IMR-90 (cell line): ENCODE measurements at regions not wholly inside any gene's neighbourhood (a gene's known extent, or its start where the extent isn't known, plus 50 kb on each side); places are given as distances from the start of the nearest gene placed in this dataset.

ENCODE experiments used
- ATAC-seq: fragments of 200-7000 bp; cut with Tn5 transposase; 2 replicates; pipeline ENCODE4 v1.9.1; 2020; ENCODE audit warnings: low read depth, mild to moderate bottlenecking, moderate library complexity
- BruUV-seq: library from RNA; stranded (reverse); fragments of 400-500 nt; replicated peaks from 2 replicates; lab custom pipeline; 2021; lab: Mats Ljungman, UMichigan
- CTCF ChIA-PET: fragments of 300-600 bp; formaldehyde crosslinking; extraction: SDS; loops from one replicate; lab custom pipeline; 2021; ENCODE audit warnings: antibody characterized with exemption; lab: Yijun Ruan, JAX
- POLR2A ChIA-PET: fragments of 300-600 bp; sonication (Branson Sonifier 250); formaldehyde crosslinking; loops from one replicate; lab custom pipeline; 2022; ENCODE audit warnings: antibody characterized with exemption; ENCODE audit not compliant: unreplicated experiment; lab: Charles Lee
- DNase-seq: peaks from one replicate; pipeline ENCODE4 v3.0.0; 2013
- H2AFZ ChIP-seq: replicated peaks from 2 replicates; pipeline ENCODE3; 2013; ENCODE audit warnings: low read length, mild to moderate bottlenecking; ENCODE audit not compliant: poor library complexity
- H2AK5ac ChIP-seq: 2 replicates; pipeline ENCODE4 v1.6.1; 2013; ENCODE audit warnings: low read depth, low read length, inconsistent platforms
- H2AK9ac ChIP-seq: replicated peaks from 2 replicates; pipeline ENCODE3; 2013; ENCODE audit warnings: mild to moderate bottlenecking, low read depth, low read length, moderate library complexity; ENCODE audit not compliant: poor library complexity
- H2BK120ac ChIP-seq: 2 replicates; pipeline ENCODE4 v1.6.1; 2013; ENCODE audit warnings: low read depth, low read length, inconsistent platforms
- H2BK15ac ChIP-seq: 3 replicates; pipeline ENCODE4 v1.6.1; 2013; ENCODE audit warnings: low read depth, low read length, inconsistent platforms
- H2BK20ac ChIP-seq: 2 replicates; pipeline ENCODE4 v1.6.1; 2013; ENCODE audit warnings: low read depth, mild to moderate bottlenecking, inconsistent platforms, low read length, moderate library complexity
- H2BK5ac ChIP-seq: 2 replicates; pipeline ENCODE4 v1.6.1; 2013; ENCODE audit warnings: mild to moderate bottlenecking, low read depth, low read length, inconsistent platforms; ENCODE audit not compliant: poor library complexity, severe bottlenecking
- H3K14ac ChIP-seq: replicated peaks from 2 replicates; pipeline ENCODE4 v1.6.1; 2013; ENCODE audit warnings: low read depth, low read length, inconsistent platforms
- H3K18ac ChIP-seq: 2 replicates; pipeline ENCODE4 v1.6.1; 2013; ENCODE audit warnings: low read depth, low read length, control low read depth
- H3K23ac ChIP-seq: 2 replicates; pipeline ENCODE4 v1.6.1; 2013; ENCODE audit warnings: low read depth, low read length, inconsistent platforms
- H3K27ac ChIP-seq: 2 replicates; pipeline ENCODE4 v1.5.1; 2013; ENCODE audit warnings: mild to moderate bottlenecking, control low read depth, low read length; ENCODE audit not compliant: insufficient read depth
- H3K27me3 ChIP-seq: 2 replicates; pipeline ENCODE4 v1.6.1; 2013; ENCODE audit warnings: low read length; ENCODE audit not compliant: control insufficient read depth, insufficient read depth
- H3K36me3 ChIP-seq: 2 replicates; pipeline ENCODE4 v1.6.1; 2013; ENCODE audit warnings: low read length, mixed read lengths; ENCODE audit not compliant: control insufficient read depth, insufficient read depth
- H3K4ac ChIP-seq: 2 replicates; pipeline ENCODE4 v1.6.1; 2013; ENCODE audit warnings: low read depth, low read length, inconsistent platforms
- H3K4me1 ChIP-seq: 2 replicates; pipeline ENCODE4 v1.6.1; 2013; ENCODE audit warnings: low read length, mixed read lengths; ENCODE audit not compliant: control insufficient read depth, insufficient read depth
- H3K4me2 ChIP-seq: 2 replicates; pipeline ENCODE4 v1.6.1; 2013; ENCODE audit warnings: low read depth, mild to moderate bottlenecking, control low read depth, low read length, moderate library complexity
- H3K4me3 ChIP-seq: 2 replicates; pipeline ENCODE4 v1.5.1; 2013; ENCODE audit warnings: low read depth, mild to moderate bottlenecking, control low read depth, low read length, moderate library complexity; ENCODE audit not compliant: insufficient read depth
- H3K56ac ChIP-seq: 2 replicates; pipeline ENCODE4 v1.6.1; 2013; ENCODE audit warnings: low read length, inconsistent platforms; ENCODE audit not compliant: insufficient read depth; ENCODE audit errors: extremely low read depth
- H3K79me1 ChIP-seq, 2 experiments: 2 replicates each; pipeline ENCODE4 v1.6.1; 2013; ENCODE audit warnings: low read length in 2 of 2, inconsistent platforms in 1 of 2, low read depth in 1 of 2
- H3K9ac ChIP-seq: 2 replicates; pipeline ENCODE4 v1.6.1; 2013; ENCODE audit warnings: low read depth, low read length, control low read depth
- H3K9me1 ChIP-seq: 2 replicates; pipeline ENCODE4 v1.6.1; 2013; ENCODE audit warnings: low read length, inconsistent platforms; ENCODE audit not compliant: insufficient read depth
- H3K9me3 ChIP-seq: 2 replicates; pipeline ENCODE4 v1.6.1; 2013; ENCODE audit warnings: low read length; ENCODE audit not compliant: control insufficient read depth, insufficient read depth
- H4K20me1 ChIP-seq: 2 replicates; pipeline ENCODE4 v1.6.1; 2013; ENCODE audit warnings: low read length, inconsistent platforms; ENCODE audit not compliant: insufficient read depth
- H4K5ac ChIP-seq: 2 replicates; pipeline ENCODE4 v1.6.1; 2013; ENCODE audit warnings: mild to moderate bottlenecking, low read depth, low read length, control low read depth
- H4K8ac ChIP-seq, 2 experiments: 2 replicates each; pipeline ENCODE4 v1.6.1; 2013; ENCODE audit warnings: low read depth in 2 of 2, low read length in 2 of 2, control low read depth in 1 of 2, inconsistent platforms in 1 of 2
- H4K91ac ChIP-seq: 2 replicates; pipeline ENCODE4 v1.6.1; 2013; ENCODE audit warnings: low read depth, low read length, inconsistent platforms; ENCODE audit not compliant: insufficient read depth
- BHLHE40 ChIP-seq: fragments of 150-350 bp; IDR thresholded peaks from 2 replicates; pipeline ENCODE4 v1.6.1; 2016; ENCODE audit warnings: mild to moderate bottlenecking, low read depth, low read length
- CHD1 ChIP-seq: IDR thresholded peaks from 2 replicates; pipeline ENCODE4 v1.6.1; 2012; ENCODE audit warnings: low read depth, low read length, improper control_type of control experiment
- MAFK ChIP-seq: IDR thresholded peaks from 2 replicates; pipeline ENCODE4 v1.6.1; 2012; ENCODE audit warnings: low read depth, low read length, improper control_type of control experiment
- MXI1 ChIP-seq: IDR thresholded peaks from 2 replicates; pipeline ENCODE4 v1.6.1; 2012; ENCODE audit warnings: low read depth, mild to moderate bottlenecking, low read length, moderate library complexity, borderline replicate concordance
- NFE2L2 ChIP-seq: fragments of 150-350 bp; IDR thresholded peaks from 2 replicates; pipeline ENCODE4 v1.6.1; 2016; ENCODE audit warnings: low read depth, mild to moderate bottlenecking, low read length
- RCOR1 ChIP-seq: IDR thresholded peaks from 2 replicates; pipeline ENCODE4 v1.6.1; 2012; ENCODE audit warnings: mild to moderate bottlenecking, low read length, improper control_type of control experiment; ENCODE audit not compliant: insufficient replicate concordance
- SMC3 ChIP-seq: fragments of 150-350 bp; IDR thresholded peaks from 2 replicates; pipeline ENCODE4 v1.6.1; 2016; ENCODE audit warnings: low read depth, mild to moderate bottlenecking, antibody characterized with exemption, low read length, moderate library complexity
- WGBS, 2 experiments: methylation state at CpG; one replicate each; pipeline versions ENCODE4 v1.1.5 to v1.1.7; 2013; ENCODE audit warnings: missing lambda C conversion rate in 2 of 2; ENCODE audit not compliant: insufficient read length in 1 of 2; ENCODE audit errors: extremely low coverage in 2 of 2; 5-methylcytosine and 5-hydroxymethylcytosine counted together
- dilution Hi-C: fragments of 300-500 bp; cut with HindIII; formaldehyde crosslinking; loops from one replicate; pipeline ENCODE4 v1.14.3; 2018; ENCODE audit warnings: low sequenced_read_pairs; ENCODE audit not compliant: unreplicated experiment
- in situ Hi-C: fragments of 300-500 bp; cut with MboI; formaldehyde crosslinking; loops from 3 replicates; pipeline ENCODE4 v1.14.3; 2019; ENCODE audit warnings: low sequenced_read_pairs, inconsistent platforms, mixed read lengths
- intact Hi-C: fragments of 100-400 bp; cut with micrococcal nuclease; formaldehyde crosslinking; loops from 2 replicates; pipeline ENCODE4 v1.10.0; 2022
- TF ChIP-seq, protein P1 (sequence below): fragments of 150-350 bp; IDR thresholded peaks from 2 replicates; pipeline ENCODE4 v1.6.1; 2016; ENCODE audit warnings: low read depth, mild to moderate bottlenecking, low read length, moderate library complexity, borderline replicate concordance
- TF ChIP-seq, protein P2 (sequence below): conservative IDR thresholded peaks from 2 replicates; pipeline ENCODE4 v1.5.1; 2012; ENCODE audit warnings: mild to moderate bottlenecking, low read depth, low read length, improper control_type of control experiment
- TF ChIP-seq, protein P3 (sequence below): fragments of 150-350 bp; IDR thresholded peaks from 2 replicates; pipeline ENCODE4 v1.6.1; 2017; ENCODE audit warnings: mild to moderate bottlenecking, antibody characterized with exemption, low read length, low read depth

DNA sequence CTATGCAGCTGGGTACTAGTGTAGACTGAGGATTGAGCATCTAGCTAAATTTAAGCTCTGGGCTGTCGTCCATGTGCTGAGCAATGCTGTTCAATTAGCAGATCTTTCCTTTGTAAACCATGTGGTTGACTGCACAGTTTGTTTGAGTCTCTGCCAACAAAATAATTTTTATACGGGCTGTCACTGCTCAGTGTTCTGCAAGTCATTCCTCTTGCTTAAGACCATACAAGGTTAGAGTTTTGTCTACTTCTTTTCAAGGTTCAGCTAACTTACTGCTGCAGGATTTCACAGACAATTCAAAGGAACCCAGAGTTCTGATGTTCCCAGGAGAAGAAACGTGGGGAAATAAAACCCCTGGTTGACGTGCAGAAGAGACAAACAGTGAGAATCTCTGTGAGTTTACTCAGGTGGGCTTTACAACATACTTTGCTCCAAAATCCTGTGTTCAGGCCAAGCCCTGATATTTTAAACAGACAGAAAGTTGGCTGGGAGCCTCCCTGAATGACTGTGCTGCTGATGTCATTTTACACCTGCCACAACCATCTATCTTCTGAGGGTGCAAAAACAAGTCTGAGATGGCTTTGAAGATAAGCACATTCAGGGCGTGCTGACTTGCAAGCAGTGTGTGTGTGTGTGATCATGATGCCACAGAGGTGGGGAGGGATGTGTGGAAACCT, 177.1 kb upstream of the SVIL start (continued):
- TF ChIP-seq, protein P1, sequence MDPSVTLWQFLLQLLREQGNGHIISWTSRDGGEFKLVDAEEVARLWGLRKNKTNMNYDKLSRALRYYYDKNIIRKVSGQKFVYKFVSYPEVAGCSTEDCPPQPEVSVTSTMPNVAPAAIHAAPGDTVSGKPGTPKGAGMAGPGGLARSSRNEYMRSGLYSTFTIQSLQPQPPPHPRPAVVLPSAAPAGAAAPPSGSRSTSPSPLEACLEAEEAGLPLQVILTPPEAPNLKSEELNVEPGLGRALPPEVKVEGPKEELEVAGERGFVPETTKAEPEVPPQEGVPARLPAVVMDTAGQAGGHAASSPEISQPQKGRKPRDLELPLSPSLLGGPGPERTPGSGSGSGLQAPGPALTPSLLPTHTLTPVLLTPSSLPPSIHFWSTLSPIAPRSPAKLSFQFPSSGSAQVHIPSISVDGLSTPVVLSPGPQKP = no peak

GRCh38 chr10:29810816-29811215, 176.0 kb upstream of the SVIL start:
- peak overlapping the region; percentile 88 for H3K14ac ChIP-seq
- CTCF ChIA-PET = no interaction called here
- no peak overlapping the region for H3K56ac ChIP-seq
- H4K91ac ChIP-seq = peak overlapping the region; percentile 76
- no peak overlapping the region for H3K4me3 ChIP-seq
- peak overlapping the region; percentile 98 for H4K5ac ChIP-seq
- H3K18ac ChIP-seq = peak overlapping the region; percentile 95
- peak overlapping the region; percentile 45; the same call in 1 of the 2 replicates for H3K9ac ChIP-seq
- H3K27ac ChIP-seq = peak overlapping the region; percentile 42
- no peaks in the 10 kb centered on the region; the same call in 1 of the 2 replicates for H4K20me1 ChIP-seq
- dilution Hi-C loops (no loop called here), intact Hi-C loops (loop anchor here (5.0 kb wide), 1 partner anchor 136 kb away; no protein-coding TSS in a partner anchor), in situ Hi-C loops (no loop called here)
- H2BK20ac ChIP-seq = peak overlapping the region; percentile 88
- H4K8ac ChIP-seq = peak overlapping the region; percentile 20 to 88
- H3K79me1 ChIP-seq = peaks cover 0 to 3% of the 10 kb centered on the region in 2 experiments; a peak in 2 of 4 replicates
- no peak overlapping the region for H2AK9ac ChIP-seq
- no peak overlapping the region for H2AFZ ChIP-seq
- no peaks in the 10 kb centered on the region for H3K27me3 ChIP-seq
- DNase-seq (no peak), ATAC-seq (no peak)
- no CpG with 5 or more reads among the region's 2 CpGs for WGBS, 2 experiments
- peak overlapping the region; percentile 42; the same call in 2 of the 3 replicates for H2BK15ac ChIP-seq
- H3K23ac ChIP-seq = peak overlapping the region; percentile 61; the same call in 1 of the 2 replicates
- H3K36me3 ChIP-seq = no peaks in the 10 kb centered on the region
- H3K4ac ChIP-seq = peak overlapping the region; percentile 90
- peak overlapping the region; percentile 99 for H2AK5ac ChIP-seq
- peak overlapping the region; percentile 94 for H2BK5ac ChIP-seq
- POLR2A ChIA-PET = no interaction called here
- no peak overlapping the region; the same call in 1 of the 2 replicates for H3K4me2 ChIP-seq
- peaks cover 26% of the 10 kb centered on the region for H3K9me1 ChIP-seq
- peaks cover 28% of the 10 kb centered on the region for H3K4me1 ChIP-seq
- BruUV-seq = no TSS peak
- peak overlapping the region; percentile 85 for H2BK120ac ChIP-seq
- no peaks in the 10 kb centered on the region for H3K9me3 ChIP-seq
- TF ChIP-seq, protein P2, sequence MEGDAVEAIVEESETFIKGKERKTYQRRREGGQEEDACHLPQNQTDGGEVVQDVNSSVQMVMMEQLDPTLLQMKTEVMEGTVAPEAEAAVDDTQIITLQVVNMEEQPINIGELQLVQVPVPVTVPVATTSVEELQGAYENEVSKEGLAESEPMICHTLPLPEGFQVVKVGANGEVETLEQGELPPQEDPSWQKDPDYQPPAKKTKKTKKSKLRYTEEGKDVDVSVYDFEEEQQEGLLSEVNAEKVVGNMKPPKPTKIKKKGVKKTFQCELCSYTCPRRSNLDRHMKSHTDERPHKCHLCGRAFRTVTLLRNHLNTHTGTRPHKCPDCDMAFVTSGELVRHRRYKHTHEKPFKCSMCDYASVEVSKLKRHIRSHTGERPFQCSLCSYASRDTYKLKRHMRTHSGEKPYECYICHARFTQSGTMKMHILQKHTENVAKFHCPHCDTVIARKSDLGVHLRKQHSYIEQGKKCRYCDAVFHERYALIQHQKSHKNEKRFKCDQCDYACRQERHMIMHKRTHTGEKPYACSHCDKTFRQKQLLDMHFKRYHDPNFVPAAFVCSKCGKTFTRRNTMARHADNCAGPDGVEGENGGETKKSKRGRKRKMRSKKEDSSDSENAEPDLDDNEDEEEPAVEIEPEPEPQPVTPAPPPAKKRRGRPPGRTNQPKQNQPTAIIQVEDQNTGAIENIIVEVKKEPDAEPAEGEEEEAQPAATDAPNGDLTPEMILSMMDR = no peak
- TF ChIP-seq NFE2L2 = no peak
- no peak for TF ChIP-seq MAFK
- no peak for TF ChIP-seq RCOR1
- TF ChIP-seq BHLHE40 = no peak
- TF ChIP-seq, protein P1 = no peak
- TF ChIP-seq, protein P3, sequence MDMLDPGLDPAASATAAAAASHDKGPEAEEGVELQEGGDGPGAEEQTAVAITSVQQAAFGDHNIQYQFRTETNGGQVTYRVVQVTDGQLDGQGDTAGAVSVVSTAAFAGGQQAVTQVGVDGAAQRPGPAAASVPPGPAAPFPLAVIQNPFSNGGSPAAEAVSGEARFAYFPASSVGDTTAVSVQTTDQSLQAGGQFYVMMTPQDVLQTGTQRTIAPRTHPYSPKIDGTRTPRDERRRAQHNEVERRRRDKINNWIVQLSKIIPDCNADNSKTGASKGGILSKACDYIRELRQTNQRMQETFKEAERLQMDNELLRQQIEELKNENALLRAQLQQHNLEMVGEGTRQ = no peak
- TF ChIP-seq SMC3 = no peak
- no peak for TF ChIP-seq MXI1
- no peak for TF ChIP-seq CHD1
